ENCODE measurements at regions not wholly inside any gene's neighbourhood (a gene's known extent, or its start where the extent isn't known, plus 50 kb on each side); places are given as distances from the start of the nearest gene placed in this dataset.

- Histone ChIP-seq H2AFZ (ENCODE audit: low read depth, low read length, severe bottlenecking) (no peak overlapping the region), H3K4me3 (ENCODE audit: insufficient read depth, low read length, poor library complexity, severe bottlenecking) (no peak overlapping the region), H3K27me3 (ENCODE audit: low read length) (no peaks in the 10 kb centered on the region), H4K20me1 (ENCODE audit: low read depth, low read length) (no peaks in the 10 kb centered on the region), H3K4me2 (ENCODE audit: low read depth, low read length, poor library complexity, severe bottlenecking) (no peak overlapping the region), H3K9ac (ENCODE audit: low read length) (no peak overlapping the region), H3F3A (ENCODE audit: insufficient read depth) (no peaks in the 10 kb centered on the region), H3K36me3 (ENCODE audit: low read length) (no peaks in the 10 kb centered on the region), H3K9me2 (replicated peaks; ENCODE audit: insufficient read depth, low read length) (no peaks in the 10 kb centered on the region), H3K9me3 (ENCODE audit: insufficient read depth, low read length) (no peaks in the 10 kb centered on the region), H3K27ac (ENCODE audit: low read depth, low read length) (no peak overlapping the region), H3K79me2 (ENCODE audit: insufficient read depth, low read length) (no peaks in the 10 kb centered on the region)
- TF ChIP-seq EZH2phosphoT487 (conservative IDR thresholded peaks at IDR 0.05; ENCODE audit: low read length) (no peak), CTCF (IDR thresholded peaks at IDR 0.05; ENCODE audit: insufficient read depth, low read length, poor library complexity, severe bottlenecking) (no peak)
These were observed 411.0 kb upstream of the DYNLRB2 start for GRCh38 chr16:80129791-80130190.

GRCh38 chr16:80125677-80126076 lies 415.1 kb upstream of the DYNLRB2 start:
- Histone ChIP-seq H3K79me2 (ENCODE audit: insufficient read depth, low read length) (no peaks in the 10 kb centered on the region), H3K27ac (ENCODE audit: low read depth, low read length) (no peak overlapping the region), H3K27me3 (ENCODE audit: low read length) (no peaks in the 10 kb centered on the region), H3K4me2 (ENCODE audit: low read depth, low read length, poor library complexity, severe bottlenecking) (no peak overlapping the region), H3K9me3 (ENCODE audit: insufficient read depth, low read length) (no peaks in the 10 kb centered on the region), H3K36me3 (ENCODE audit: low read length) (no peaks in the 10 kb centered on the region), H3K9ac (ENCODE audit: low read length) (no peak overlapping the region), H3K9me2 (replicated peaks; ENCODE audit: insufficient read depth, low read length) (no peaks in the 10 kb centered on the region), H3K4me3 (ENCODE audit: insufficient read depth, low read length, poor library complexity, severe bottlenecking) (no peak overlapping the region), H3F3A (ENCODE audit: insufficient read depth) (no peaks in the 10 kb centered on the region), H4K20me1 (ENCODE audit: low read depth, low read length) (no peaks in the 10 kb centered on the region), H2AFZ (ENCODE audit: low read depth, low read length, severe bottlenecking) (no peak overlapping the region)
- TF ChIP-seq CTCF (IDR thresholded peaks at IDR 0.05; ENCODE audit: insufficient read depth, low read length, poor library complexity, severe bottlenecking) = no peak
- TF ChIP-seq EZH2phosphoT487 (conservative IDR thresholded peaks at IDR 0.05; ENCODE audit: low read length) = no peak

- H3K36me3 ChIP-seq (ENCODE audit: low read length) = no peaks in the 10 kb centered on the region
- H4K20me1 ChIP-seq (ENCODE audit: low read depth, low read length) = no peaks in the 10 kb centered on the region
- no peaks in the 10 kb centered on the region for H3K9me2 ChIP-seq (replicated peaks; ENCODE audit: insufficient read depth, low read length)
- H3K4me3 ChIP-seq (ENCODE audit: insufficient read depth, low read length, poor library complexity, severe bottlenecking) = no peak overlapping the region
- H3F3A ChIP-seq (ENCODE audit: insufficient read depth) = no peaks in the 10 kb centered on the region
- no peak overlapping the region for H3K4me2 ChIP-seq (ENCODE audit: low read depth, low read length, poor library complexity, severe bottlenecking)
- H3K27me3 ChIP-seq (ENCODE audit: low read length) = no peaks in the 10 kb centered on the region
- no peak overlapping the region for H2AFZ ChIP-seq (ENCODE audit: low read depth, low read length, severe bottlenecking)
- H3K27ac ChIP-seq (ENCODE audit: low read depth, low read length) = no peak overlapping the region
- no peaks in the 10 kb centered on the region for H3K79me2 ChIP-seq (ENCODE audit: insufficient read depth, low read length)
- no peaks in the 10 kb centered on the region for H3K9me3 ChIP-seq (ENCODE audit: insufficient read depth, low read length)
- H3K9ac ChIP-seq (ENCODE audit: low read length) = no peak overlapping the region
- TF ChIP-seq EZH2phosphoT487 (conservative IDR thresholded peaks at IDR 0.05; ENCODE audit: low read length) (no peak), CTCF (IDR thresholded peaks at IDR 0.05; ENCODE audit: insufficient read depth, low read length, poor library complexity, severe bottlenecking) (no peak)
These were observed 417.6 kb upstream of the DYNLRB2 start for GRCh38 chr16:80123189-80123588.

All from SU-DHL-6 (cell line).